GM19467 (cell line): ENCODE measurements at regions not wholly inside any gene's neighbourhood (a gene's known extent, or its start where the extent isn't known, plus 50 kb on each side); places are given as distances from the start of the nearest gene placed in this dataset.
"Not testable (repeated sequence)": the region's sequence is repeated elsewhere in the genome, so short reads cannot be mapped to it uniquely, and the experiment has no call there.

Experiments used
- ATAC-seq: cut with Tn5 transposase; IDR thresholded peaks from one replicate; pipeline ENCODE4 v1.9.1; 2021; ENCODE audit warnings: mild to moderate bottlenecking, moderate library complexity; ENCODE audit not compliant: unreplicated experiment

DNA sequence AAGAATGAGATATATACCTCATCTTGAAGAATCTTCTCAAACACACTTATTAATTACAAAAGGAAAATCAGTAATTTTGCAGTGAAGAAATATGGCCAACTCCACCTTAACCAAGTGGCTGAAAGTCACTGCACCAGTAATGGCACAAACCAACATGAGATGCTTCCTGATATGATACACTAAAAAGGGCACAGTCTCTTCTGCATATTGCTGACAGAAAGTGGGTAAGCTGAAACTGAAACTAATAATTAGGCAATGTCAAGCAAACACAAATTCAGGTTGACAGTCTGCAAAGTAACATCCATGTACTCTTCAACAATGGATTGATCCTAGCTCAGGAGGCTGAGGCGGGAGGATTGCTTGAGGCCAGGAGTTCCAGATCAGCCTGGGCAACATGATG, 56.1 kb downstream of the ZNF22 start:
- not testable (repeated sequence) for ATAC-seq

DNA sequence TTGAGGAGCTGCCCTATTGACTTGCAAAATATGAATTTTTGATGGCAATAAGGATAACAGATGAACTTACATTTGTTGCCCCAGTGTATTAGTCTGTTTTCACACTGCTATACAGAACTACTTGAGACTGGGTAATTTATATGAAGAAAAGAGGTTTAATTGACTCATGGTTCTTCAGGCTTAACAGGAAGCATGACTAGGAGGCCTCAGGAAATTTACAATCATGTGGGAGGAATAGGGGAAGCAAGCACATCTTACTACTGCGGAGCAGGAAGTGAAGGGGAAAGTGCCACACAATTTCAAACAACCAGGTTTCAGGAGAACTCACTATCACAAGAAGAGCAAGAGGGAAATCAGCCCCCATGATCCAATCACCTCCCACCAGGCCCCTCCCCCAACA, 57.9 kb downstream of the ZNF22 start:
- no peak for ATAC-seq

DNA sequence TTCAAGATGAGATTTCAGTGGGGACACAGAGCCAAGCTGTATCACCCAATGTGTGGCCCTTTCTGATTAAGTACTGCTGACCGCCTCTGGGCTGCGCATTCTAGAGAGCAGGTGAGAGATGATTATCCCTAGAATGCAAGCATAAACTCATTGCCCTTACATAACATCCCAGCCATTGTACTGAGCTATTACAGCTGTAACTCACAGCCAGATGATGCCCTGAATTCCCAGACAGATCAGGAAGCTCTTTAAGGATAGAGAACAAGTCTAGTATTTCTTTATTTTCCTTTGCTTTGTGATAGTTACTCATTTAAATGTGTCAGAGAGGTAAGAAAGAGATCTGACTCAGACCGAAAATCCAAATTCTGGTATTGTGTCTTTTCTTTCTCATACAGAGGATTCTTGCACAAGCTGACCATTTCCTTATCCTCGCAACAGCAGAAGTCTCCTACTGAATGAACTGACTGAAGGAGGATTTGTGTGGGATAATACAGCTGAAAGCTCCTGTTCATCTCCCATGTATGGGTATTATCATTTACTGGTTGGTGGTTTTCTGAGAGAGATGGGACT, 58.4 kb downstream of the ZNF22 start:
- ATAC-seq, result no peak

DNA sequence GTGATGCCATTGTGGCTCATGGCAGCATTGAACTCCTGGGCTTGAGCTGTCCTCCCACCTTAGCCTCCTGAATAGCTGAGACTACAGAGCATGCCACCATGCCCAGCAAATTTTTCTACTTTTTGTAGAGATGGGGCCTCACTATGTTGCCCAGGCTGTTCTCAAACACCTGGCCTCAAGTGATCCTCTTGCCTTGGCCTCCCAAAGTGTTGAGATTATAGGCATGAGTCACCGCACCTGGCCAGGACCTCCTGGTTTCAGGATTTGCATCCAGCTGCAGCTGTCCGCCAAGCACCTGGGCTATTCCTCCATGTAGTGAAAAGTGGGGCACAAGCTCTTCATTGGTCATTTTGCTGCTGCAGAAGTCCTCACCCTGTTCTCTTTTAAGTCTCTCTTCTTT, 58.9 kb downstream of the ZNF22 start:
- ATAC-seq, result no peak

DNA sequence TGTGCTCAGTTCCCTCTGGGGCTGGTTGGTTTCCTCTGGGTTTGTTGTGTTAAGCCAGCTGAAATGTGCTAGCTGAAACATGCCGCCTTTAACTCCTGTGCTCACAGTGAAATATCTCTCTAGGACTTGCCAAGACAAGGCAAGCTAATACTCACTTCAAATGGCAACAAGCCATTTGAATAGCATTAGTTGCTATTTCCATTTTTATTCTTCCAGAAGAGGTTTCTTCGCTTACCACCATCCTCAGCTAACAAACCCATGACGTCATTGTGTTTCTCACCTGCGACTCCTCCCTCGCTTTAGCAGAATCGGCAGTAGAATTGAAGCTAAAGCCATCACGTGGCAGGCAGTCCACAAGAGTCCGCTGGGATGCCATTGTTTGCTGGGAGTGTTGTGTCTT, 61.3 kb downstream of the ZNF22 start:
- ATAC-seq, result no peak

DNA sequence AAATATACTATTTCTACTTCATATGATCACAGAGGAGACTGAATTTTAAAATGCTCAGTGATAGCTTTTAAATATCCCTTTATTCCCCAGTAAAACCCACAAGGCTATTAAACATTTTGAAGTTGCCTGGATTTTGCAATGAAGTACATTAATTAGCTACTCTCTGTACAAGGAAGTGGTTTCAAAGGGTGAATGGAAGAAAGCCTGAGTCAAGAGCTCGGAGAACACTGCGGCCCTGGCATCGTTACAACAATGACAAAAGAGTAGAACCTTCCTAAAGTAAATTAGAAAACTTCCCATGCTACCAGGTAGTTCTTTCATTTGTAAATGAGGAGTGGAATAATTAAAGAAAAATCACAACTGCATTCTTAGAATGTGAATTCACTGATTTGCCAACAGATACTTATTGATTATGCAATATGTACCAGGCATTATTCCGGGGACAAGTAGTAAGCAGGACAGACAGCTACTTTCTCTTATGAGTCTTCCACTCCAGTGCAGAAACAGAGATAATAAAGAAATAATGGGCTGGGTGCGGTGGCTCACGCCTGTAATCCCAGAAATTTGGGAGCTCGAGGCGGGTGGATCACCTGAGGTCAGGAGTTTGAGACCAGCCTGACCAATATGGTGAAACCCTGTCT, 63.0 kb downstream of the ZNF22 start:
- no peak for ATAC-seq

DNA sequence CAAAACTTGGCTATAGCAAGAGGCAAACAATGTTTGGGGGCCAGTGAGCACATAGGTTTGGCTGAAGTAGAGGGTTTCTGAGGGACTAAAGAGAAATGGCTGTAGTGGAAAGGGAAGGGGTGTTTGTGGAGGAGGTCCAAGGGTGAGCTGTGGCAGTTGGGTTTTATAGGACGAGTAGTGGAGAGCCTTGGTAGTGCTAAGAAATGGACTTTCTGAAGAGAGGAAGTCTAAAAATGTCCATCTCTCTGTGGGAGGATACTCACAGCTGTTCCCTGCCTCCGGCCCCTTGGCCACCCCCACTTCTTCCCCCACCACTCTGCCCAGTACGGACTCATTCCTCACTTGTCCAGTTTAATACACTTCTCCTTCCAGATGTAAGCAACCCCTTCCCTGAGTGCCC, 64.3 kb downstream of the ZNF22 start:
- no peak for ATAC-seq

DNA sequence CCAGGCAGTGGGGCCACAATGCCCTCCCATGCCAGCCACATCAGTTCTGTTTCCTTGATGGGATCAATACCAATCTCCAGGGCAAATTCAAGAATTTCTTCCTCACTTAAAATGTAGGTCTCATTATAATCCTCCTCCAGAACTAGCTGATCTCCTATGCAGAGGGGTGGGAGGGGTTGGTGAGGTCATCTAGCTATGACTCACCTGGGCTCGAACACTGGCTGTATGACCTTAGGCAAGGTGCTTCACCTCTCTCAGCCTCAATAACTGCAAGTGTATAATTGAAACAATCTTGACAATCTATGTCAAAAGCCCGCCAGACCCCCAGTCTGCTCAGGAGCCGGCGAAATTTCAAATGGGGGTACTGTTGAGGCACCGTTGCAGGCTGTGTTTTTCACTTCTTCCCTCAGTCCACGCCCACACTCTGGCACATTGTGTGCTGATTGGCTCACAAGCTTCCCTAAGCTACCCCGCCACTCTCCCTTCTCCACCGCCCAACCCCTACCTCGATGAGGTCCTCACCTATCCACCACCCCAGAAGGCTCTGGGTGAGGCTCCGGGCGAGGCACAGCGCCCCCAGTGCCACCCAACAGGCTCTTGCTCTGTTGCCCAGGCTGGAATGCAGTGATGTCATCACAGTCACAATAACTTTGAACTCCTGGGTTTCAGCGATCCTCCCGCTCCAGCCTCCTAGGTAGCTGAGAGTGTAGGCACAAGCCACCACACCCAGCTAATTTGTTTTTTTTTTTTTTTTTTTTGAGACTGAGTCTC, 70.5 kb downstream of the ZNF22 start:
- ATAC-seq, result no peak

DNA sequence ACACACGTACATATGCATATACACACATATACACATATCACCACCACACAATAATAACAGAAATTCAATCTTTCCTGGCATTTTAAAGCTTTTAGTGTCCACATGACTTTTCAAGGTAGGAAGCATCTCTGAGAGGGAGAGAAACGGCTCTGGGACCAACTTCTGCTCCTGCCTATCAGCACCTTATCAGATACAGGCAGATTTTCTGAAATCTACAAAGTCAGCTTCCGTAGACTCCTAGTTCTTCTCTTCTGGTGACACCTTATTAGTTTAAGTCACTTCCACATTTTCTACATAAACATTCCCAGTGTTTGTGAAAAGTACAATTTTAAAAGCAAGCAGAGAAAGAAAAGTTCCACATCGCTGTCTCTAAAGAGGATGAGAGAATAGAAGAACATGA, 74.5 kb downstream of the ZNF22 start:
- no peak for ATAC-seq

DNA sequence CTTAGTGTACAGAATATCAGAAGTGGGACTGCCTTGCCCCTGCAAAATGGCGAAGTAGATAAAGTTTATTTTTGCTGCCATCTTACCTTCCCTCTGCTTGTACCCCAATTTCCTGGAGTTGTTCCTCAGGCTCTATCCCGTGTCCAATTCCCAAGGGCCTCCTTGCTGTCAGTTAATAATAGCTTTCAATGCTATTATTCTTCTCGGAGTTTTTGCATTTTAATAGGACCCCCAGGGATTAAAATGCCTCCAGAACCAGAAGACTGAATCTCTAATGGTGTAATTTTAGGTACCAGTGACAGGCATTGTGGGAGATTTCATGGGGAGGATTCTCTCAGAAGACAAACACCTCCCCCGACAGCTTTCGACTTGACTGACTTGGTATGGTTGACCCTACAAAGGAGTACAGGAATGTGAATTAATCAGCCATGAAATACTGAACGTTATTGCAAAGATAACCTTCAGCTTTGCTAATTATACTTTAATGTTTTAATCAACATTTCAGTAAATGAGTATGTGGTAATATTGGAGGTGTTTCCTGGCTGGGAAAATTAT, 75.2 kb downstream of the ZNF22 start:
- no peak for ATAC-seq

DNA sequence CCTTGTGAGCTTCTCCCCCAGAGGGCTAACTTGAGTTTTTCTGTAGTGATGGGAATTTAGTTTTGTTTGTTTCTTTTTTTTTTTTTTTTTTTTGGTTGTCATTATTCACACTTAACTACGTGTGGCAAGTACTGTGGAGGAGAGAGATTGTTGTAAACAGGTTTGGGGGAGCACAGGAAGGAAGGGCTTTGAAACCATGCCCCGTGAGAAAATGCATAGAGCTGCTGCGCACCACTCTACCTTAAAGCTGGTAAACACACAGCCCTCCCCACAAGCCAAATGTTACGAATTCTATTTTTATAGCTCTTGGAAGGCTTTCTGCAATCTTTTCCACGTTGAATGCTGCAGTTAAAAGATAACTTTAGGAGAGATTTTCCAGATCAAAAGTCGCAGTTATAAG, 76.2 kb downstream of the ZNF22 start:
- no peak for ATAC-seq

DNA sequence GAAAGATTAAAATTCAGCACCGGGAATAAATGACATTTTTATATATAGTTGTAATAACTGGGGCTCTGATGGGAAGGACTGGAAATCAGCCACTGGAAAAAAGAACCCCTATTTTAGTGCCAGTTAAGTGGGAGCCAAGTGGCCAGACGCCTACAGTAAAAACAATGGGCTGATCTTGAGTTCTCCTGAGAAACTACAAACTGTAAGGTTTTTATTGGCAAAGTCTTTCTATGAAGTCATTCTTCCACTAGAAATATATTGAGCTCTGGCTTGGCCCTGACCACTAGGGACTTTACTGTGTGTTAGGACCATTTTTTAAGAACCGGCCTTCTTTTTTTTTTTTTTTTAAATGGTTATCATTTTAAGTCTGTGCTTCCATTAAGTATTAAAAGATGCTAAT, 79.6 kb downstream of the ZNF22 start:
- no peak for ATAC-seq

DNA sequence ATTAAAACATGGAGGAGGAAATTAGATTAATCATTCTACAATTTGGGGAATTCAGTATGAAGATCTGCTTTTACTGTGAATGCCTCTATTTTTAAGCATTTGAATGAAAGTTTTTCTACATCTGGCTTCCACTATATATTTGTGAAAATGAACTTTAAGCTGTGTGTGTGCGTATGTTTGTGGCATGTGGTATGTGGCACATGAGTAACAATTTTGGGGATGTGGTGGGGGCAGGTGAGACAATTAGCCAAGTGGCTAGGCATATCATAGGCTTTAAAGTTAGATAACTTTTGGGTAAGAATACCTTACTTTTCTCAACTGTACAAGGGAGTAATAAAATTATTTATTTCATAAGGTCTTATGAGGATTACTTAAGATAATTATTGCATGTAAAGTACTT, 81.5 kb downstream of the ZNF22 start:
- no peak for ATAC-seq

DNA sequence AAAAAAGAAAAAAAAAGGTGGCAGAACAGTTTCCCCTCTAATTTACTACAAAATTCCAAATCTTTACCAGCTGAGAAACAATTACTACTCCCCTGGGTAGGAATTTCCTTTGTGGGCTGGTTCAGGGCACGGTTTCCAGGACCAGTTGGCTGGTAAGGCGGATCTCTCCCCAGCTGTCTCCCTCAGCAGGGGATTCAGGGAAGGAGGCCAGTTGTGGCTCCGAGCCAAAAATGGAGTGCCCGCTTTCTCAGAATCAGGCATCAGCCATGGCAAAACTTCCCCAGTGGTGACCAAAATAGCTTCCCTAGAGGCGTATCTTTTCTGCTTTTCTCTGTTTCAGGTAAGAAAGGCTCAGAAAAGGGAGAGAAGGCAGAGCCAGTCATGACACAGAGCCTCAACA, 91.2 kb downstream of the ZNF22 start:
- no peak for ATAC-seq

DNA sequence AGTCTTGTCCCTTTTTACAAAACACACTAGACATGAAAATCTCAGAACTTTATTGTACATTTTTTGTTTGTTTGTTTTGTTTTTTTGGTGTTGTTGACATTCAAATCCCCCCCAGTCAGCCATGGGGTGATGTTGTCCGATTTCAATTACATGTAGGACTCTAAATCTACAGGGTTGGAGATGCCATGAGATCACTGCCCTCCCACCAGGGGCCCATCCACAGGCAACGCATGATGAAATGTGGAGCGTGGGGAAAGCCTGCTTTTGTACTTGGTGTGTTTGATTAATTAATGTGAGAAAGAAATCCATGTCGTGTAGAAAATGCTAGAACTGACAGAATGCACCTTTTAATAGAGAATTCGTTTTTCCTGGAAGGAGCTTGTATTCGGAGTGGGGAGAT, 93.2 kb downstream of the ZNF22 start:
- ATAC-seq, result no peak

DNA sequence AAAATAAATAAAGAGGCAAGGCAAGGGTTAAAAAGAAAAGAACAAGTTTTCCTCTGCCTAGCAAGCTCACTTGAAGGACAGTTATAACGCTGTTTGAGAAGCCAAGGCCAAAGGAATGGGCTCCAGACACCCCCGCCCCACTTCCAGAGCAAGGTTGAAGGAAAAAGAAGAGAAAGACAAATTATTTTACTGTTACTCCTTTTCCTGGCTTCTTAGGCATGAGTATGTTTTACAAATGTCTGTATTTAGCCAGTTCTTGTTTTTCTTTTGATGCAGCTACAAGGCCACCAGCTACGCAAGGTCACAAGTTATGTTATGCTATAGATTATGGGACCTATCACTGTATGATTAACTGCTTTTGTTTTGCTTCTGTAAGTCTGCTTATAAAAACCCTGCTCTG, 94.6 kb downstream of the ZNF22 start:
- no peak for ATAC-seq

DNA sequence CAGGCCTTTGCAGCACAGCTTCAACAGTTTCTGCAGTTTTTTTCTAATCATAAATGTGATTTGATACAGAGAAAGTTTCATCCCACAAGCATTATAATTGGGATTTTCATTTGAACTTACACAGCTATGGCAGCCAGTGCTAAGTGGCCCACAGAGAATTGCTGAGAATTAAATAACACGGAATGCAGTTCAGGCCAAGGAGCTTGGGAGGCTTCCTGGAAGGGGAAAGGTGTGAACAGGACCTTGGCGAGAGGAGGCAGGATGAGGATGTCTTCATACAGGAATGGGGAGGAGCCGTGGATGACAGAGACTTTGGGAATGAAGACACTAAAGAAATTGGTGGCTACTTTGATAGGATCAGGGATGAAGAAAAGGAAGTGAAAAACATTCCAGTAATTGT, 95.3 kb downstream of the ZNF22 start:
- ATAC-seq, result no peak

DNA sequence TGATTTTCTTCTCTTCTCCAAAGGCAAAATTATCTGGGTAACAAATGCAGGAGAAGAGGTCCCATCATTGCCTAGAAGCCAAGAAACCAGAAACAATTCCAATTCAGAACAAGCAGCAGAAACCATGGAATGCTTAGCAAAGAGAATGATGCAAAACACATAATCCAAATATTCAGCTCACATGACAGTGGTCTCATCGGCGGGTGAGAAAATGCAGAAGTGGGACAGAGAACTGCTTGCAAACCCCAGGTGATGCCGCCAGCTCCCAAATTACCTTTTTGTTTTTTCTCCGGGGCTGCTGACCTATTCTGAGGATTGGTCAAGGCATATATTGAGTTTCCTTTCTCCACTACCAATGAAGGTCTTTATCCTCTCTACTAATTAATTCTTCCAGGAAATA, 99.7 kb downstream of the ZNF22 start:
- no peak for ATAC-seq

DNA sequence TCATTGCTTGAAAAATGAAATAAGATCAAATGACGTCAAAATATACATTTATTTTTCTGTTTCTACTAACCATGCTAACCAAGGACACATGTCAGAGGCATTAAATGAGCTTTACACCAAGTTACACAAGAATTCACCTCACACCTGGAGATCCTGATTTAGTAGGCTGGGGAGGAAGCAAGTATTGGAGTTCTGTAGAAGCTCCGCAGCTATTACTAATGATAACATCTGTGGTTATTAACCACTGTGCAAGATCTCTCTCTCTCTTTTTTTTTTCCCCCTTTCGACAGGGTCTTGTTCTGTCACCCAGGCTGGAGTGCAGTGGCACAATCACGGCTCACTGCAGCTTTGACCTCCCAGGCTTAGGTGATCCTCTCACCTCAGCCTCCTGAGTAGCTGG, 104.0 kb downstream of the ZNF22 start:
- no peak for ATAC-seq

DNA sequence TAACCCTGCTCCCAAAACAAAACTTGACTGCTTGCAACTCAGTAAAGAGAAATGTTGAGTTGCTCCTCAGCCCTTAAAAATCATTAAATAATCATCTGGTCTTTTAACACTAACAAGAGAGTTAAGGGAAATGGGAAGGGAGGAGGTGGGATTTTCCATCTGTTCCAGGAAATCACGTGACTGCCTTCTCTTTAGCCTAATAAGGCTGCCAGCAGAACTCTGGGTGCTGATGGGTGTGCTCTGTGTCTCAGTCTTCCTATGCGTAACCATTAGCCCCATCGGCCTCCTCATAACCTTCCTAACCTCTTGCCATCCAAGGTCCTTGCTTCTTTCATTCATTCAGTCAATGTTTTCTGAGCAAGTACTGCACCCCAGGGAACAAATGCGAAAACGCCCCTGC, 104.6 kb downstream of the ZNF22 start:
- not testable (repeated sequence) for ATAC-seq

DNA sequence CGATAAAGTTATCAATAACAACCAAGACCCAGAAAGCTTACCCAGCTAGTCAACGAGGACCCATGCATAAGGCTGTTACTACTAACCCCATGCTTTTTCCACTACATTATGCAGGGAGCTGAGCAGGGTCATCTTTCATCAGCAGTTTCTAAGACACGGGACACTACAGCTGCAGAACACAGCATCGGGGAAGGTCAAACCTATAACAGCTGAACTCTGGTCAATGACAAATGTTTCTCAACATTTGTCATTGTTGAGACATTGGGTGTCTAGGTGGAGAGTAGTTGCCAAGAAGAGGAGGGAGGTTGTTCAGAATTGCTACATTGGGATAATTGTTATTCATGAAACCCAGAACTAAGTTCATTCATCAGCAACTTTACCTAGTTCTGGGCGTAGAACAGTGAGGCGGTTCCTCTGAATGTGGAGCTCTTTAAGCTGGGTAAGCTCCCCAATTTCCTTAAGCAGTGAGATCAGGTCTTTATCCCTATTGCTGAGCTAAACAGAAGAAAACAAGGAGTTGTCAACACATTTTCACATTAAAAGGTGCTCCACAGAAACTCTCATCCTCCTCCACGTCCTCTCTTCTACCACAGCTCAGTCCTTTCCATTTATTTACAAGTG, 105.6 kb downstream of the ZNF22 start:
- no peak for ATAC-seq

DNA sequence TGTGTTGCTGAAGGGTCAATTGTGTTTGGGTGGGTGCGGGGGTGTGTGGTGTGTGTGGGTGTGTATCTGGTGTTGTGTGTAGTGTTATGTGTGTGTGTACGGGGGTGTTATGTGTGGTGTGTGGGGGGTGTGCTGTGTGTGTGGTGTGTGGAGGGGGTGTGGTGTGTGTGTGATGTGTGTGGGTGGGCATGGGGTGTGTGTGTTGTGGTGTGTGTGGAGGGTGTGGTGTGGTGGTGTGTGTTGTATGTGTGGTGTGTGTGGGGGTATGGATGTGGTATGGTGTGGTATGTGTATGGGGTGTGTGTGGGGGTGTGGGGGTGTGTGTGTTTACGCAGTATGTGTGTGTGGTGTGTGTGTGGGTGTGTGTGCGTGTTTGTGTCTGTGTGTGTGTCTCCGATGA, 110.8 kb downstream of the ZNF22 start:
- no peak for ATAC-seq
